ENCODE measurements at regions not wholly inside any gene's neighbourhood (a gene's known extent, or its start where the extent isn't known, plus 50 kb on each side); places are given as distances from the start of the nearest gene placed in this dataset.
"Not testable (repeated sequence)": the region's sequence is repeated elsewhere in the genome, so short reads cannot be mapped to it uniquely, and the experiment has no call there.

DNA sequence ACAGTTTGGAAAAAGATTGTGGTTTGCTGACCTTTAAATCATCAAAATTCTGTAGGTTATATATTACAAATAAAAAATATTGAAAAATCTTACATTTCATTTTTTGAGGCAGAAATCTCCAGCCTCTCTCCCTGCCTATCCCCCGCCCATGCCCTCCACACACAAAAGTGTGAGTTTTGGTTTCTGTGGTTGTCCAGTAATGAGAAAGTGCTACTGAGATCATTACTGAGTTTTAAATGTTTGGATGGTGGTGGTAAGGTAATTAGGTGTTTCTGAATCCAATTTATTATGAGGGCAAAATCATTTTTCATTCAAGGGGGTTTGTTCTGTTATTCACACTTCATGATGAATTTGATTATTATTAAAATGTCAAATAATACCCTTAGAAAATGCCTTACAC lies 448.0 kb upstream of the SLC10A2 start:
- Mint-ChIP-seq H3K36me3 (no peaks in the 10 kb centered on the region), H3K4me1 (no peaks in the 10 kb centered on the region), H3K9me3 (no peaks in the 10 kb centered on the region), H3K27me3 (no peaks in the 10 kb centered on the region), H3K27ac (no peak overlapping the region), H3K4me3 (no peak overlapping the region)
- ATAC-seq (replicated peaks) (no peak), DNase-seq (no peak)

DNA sequence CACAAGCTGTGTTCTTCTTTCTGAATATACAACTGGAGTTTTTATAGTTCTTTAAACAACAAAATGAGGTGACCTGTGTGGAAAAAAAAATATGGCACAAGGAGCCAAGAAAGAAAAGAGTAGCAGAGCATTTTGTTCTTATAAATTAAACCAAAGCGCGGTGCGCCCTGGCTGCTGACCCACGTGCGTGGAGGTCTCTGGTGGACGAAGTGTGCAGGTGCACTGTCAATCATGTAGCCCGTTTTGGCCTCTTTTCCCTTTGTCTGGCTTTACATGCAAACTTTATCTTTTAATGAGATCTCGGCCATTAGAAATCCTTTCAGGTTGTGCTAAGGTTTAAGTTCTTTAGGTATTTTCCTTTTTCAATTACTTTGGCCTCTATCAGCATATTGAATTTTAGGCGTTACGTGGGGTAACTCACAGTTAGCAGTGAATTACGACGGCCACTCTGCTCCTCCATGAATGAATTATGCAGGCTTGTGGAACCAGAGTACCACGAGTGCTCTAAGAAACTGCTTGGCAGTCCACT lies 443.9 kb upstream of the SLC10A2 start:
- no peak overlapping the region for H3K27ac Mint-ChIP-seq
- ATAC-seq (replicated peaks) = no peak
- no peaks in the 10 kb centered on the region for H3K36me3 Mint-ChIP-seq
- no peak overlapping the region for H3K4me3 Mint-ChIP-seq
- H3K9me3 Mint-ChIP-seq = peaks cover 3 to 4% of the 10 kb centered on the region in 2 donors
- no peaks in the 10 kb centered on the region for H3K4me1 Mint-ChIP-seq
- DNase-seq = no peak
- no peaks in the 10 kb centered on the region for H3K27me3 Mint-ChIP-seq

DNA sequence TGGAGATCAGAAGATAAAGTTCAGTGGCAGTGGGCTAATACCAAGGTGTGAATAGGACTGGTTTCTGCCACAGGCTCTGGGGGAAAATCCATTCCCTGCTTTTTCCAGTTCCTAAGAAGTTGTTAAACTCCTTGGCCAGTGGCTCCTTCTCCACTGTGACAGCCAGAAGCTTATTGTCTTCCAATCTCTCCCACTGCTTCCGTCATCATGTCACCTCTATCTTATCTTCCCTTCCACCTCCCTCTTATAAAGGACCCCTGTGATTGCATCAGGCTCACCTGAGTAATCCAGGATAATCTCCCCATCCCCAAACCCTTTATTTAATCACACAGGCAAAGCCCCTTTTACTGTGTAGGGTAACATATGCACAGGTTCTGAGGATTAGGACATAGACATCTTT lies 431.2 kb upstream of the SLC10A2 start:
- Mint-ChIP-seq H3K4me3 (no peak overlapping the region), H3K4me1 (peaks cover 0 to 2% of the 10 kb centered on the region in 2 donors), H3K9me3 (peaks cover 3 to 8% of the 10 kb centered on the region in 2 donors), H3K27ac (no peak overlapping the region), H3K27me3 (no peaks in the 10 kb centered on the region), H3K36me3 (no peaks in the 10 kb centered on the region)
- peak in 1 of 2 donors; percentile 16 for ATAC-seq (replicated peaks)
- DNase-seq = no peak

- peaks cover 0 to 1% of the 10 kb centered on the region in 2 donors for H3K9me3 Mint-ChIP-seq
- DNase-seq = no peak
- no peak overlapping the region for H3K27ac Mint-ChIP-seq
- H3K4me3 Mint-ChIP-seq = no peak overlapping the region
- no peaks in the 10 kb centered on the region for H3K27me3 Mint-ChIP-seq
- H3K4me1 Mint-ChIP-seq = no peaks in the 10 kb centered on the region
- H3K36me3 Mint-ChIP-seq = no peaks in the 10 kb centered on the region
- ATAC-seq (replicated peaks) = no peak
These were observed 421.6 kb upstream of the SLC10A2 start for GRCh38 chr13:103487841-103488240.

- ATAC-seq (replicated peaks) (no peak), DNase-seq (no peak)
- H3K27ac Mint-ChIP-seq = no peak overlapping the region
- H3K4me1 Mint-ChIP-seq = no peaks in the 10 kb centered on the region
- no peak overlapping the region for H3K4me3 Mint-ChIP-seq
- peaks cover 1 to 4% of the 10 kb centered on the region in 2 donors for H3K9me3 Mint-ChIP-seq
- H3K36me3 Mint-ChIP-seq = no peaks in the 10 kb centered on the region
- H3K27me3 Mint-ChIP-seq = no peaks in the 10 kb centered on the region
These were observed 406.9 kb upstream of the SLC10A2 start for GRCh38 chr13:103473081-103473480.

- DNase-seq (no peak), ATAC-seq (replicated peaks) (no peak)
- H3K27me3 Mint-ChIP-seq = no peaks in the 10 kb centered on the region
- H3K4me3 Mint-ChIP-seq = no peak overlapping the region
- H3K4me1 Mint-ChIP-seq = no peaks in the 10 kb centered on the region
- peaks cover 0 to under 1% of the 10 kb centered on the region in 2 donors for H3K9me3 Mint-ChIP-seq
- no peaks in the 10 kb centered on the region for H3K36me3 Mint-ChIP-seq
- no peak overlapping the region for H3K27ac Mint-ChIP-seq
These were observed 405.7 kb upstream of the SLC10A2 start for GRCh38 chr13:103471896-103472295.

GRCh38 chr13:103469771-103470170 lies 403.6 kb upstream of the SLC10A2 start:
- H3K4me1 Mint-ChIP-seq = no peaks in the 10 kb centered on the region

DNA sequence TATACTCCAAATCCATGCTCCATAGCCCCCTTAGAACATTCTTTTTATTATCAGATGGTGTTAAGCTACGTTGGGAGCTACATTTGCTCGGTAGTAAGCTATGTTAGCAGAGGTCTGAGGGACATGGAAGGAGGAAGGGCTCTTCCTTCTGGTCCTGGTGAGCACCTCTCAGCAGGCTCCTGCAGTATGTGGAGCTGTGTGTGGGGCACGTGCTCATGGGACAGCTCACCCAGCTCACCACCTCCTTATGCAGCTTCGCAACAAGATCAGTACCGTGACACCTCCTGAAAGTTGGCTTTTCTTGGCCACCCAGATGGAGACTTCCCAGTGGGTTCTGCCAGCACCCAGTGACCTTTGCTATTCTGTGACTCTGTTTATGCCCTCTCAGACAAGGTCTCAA lies 400.5 kb upstream of the SLC10A2 start:
- peak in 1 of 2 donors; percentile 34 for ATAC-seq (replicated peaks)
- no peak overlapping the region for H3K4me3 Mint-ChIP-seq
- no peaks in the 10 kb centered on the region for H3K36me3 Mint-ChIP-seq
- DNase-seq = no peak
- no peaks in the 10 kb centered on the region for H3K4me1 Mint-ChIP-seq
- H3K9me3 Mint-ChIP-seq = peaks cover 0 to 4% of the 10 kb centered on the region in 2 donors
- H3K27me3 Mint-ChIP-seq = no peaks in the 10 kb centered on the region
- H3K27ac Mint-ChIP-seq = no peak overlapping the region

More at GRCh38 chr13:103469771-103470170, 403.6 kb upstream of the SLC10A2 start:
- Mint-ChIP-seq H3K27ac (no peak overlapping the region), H3K9me3 (peaks cover 0 to 2% of the 10 kb centered on the region in 2 donors), H3K27me3 (no peaks in the 10 kb centered on the region), H3K36me3 (no peaks in the 10 kb centered on the region), H3K4me3 (no peak overlapping the region)
- ATAC-seq (replicated peaks) = no peak
- DNase-seq = no peak

DNA sequence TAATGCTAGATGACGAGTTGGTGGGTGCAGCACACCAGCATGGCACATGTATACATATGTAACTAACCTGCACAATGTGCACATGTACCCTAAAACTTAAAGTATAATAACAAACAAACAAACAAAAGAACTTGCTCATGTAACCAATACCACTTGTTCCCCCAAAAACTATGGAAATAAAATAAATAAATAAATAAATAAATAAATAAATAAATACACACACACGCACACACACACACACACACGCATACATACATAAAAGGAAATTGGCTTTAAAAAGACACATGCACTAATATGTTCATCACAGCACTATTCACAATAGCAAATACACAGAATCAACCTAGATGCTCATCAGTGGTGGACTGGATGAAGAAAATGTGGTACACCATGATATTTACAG lies 394.0 kb upstream of the SLC10A2 start:
- H3K9me3 Mint-ChIP-seq; H3K4me1 Mint-ChIP-seq; ATAC-seq (replicated peaks); H3K4me3 Mint-ChIP-seq; DNase-seq; H3K27ac Mint-ChIP-seq; H3K27me3 Mint-ChIP-seq; H3K36me3 Mint-ChIP-seq: not testable (repeated sequence)

GRCh38 chr13:103457050-103457449 lies 390.8 kb upstream of the SLC10A2 start:
- DNase-seq; H3K27me3 Mint-ChIP-seq; H3K27ac Mint-ChIP-seq; H3K4me3 Mint-ChIP-seq; H3K36me3 Mint-ChIP-seq; H3K4me1 Mint-ChIP-seq; ATAC-seq (replicated peaks); H3K9me3 Mint-ChIP-seq: not testable (repeated sequence)

DNA sequence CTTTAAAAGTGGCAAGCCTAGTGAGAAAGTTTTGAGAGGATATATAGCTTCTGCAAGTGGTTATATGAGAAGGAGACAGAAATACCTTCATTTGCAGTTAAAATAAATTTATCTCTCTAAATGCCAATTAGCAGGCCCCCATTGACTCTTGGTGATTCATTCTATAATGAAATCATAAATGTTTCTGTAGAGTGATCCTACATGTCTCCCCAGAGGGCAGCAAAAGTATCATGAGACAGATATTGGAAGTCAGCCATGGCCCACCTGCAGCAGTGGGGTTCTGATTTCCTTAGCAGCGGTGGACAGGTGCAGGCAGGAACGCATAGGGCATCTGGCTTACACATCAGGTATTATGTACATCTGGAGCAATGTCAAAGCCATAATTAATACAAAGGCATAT lies 385.4 kb upstream of the SLC10A2 start:
- H3K4me3 Mint-ChIP-seq = no peak overlapping the region
- ATAC-seq (replicated peaks) (no peak), DNase-seq (no peak)
- no peaks in the 10 kb centered on the region for H3K36me3 Mint-ChIP-seq
- H3K27ac Mint-ChIP-seq = no peak overlapping the region
- no peaks in the 10 kb centered on the region for H3K4me1 Mint-ChIP-seq
- H3K9me3 Mint-ChIP-seq = no peaks in the 10 kb centered on the region
- H3K27me3 Mint-ChIP-seq = no peaks in the 10 kb centered on the region

GRCh38 chr13:103443604-103444003 lies 377.4 kb upstream of the SLC10A2 start:
- H3K4me1 Mint-ChIP-seq = no peaks in the 10 kb centered on the region
- ATAC-seq (replicated peaks) (no peak), DNase-seq (no peak)
- H3K9me3 Mint-ChIP-seq = peaks cover 0 to 5% of the 10 kb centered on the region in 2 donors
- H3K4me3 Mint-ChIP-seq = no peak overlapping the region
- no peaks in the 10 kb centered on the region for H3K36me3 Mint-ChIP-seq
- no peak overlapping the region for H3K27ac Mint-ChIP-seq
- H3K27me3 Mint-ChIP-seq = no peaks in the 10 kb centered on the region

- Mint-ChIP-seq H3K9me3 (no peaks in the 10 kb centered on the region), H3K4me3 (no peak overlapping the region), H3K27ac (no peak overlapping the region), H3K36me3 (no peaks in the 10 kb centered on the region), H3K4me1 (no peaks in the 10 kb centered on the region), H3K27me3 (no peaks in the 10 kb centered on the region)
- no peak for DNase-seq
- ATAC-seq (replicated peaks) = no peak
These were observed 371.4 kb upstream of the SLC10A2 start for GRCh38 chr13:103437651-103438050.

- no peak overlapping the region for H3K27ac Mint-ChIP-seq
- no peaks in the 10 kb centered on the region for H3K4me1 Mint-ChIP-seq
- no peaks in the 10 kb centered on the region for H3K27me3 Mint-ChIP-seq
- no peaks in the 10 kb centered on the region for H3K9me3 Mint-ChIP-seq
- H3K4me3 Mint-ChIP-seq = no peak overlapping the region
- DNase-seq = no peak
- no peak for ATAC-seq (replicated peaks)
- H3K36me3 Mint-ChIP-seq = no peaks in the 10 kb centered on the region
These were observed 369.9 kb upstream of the SLC10A2 start for GRCh38 chr13:103436057-103436654.

DNA sequence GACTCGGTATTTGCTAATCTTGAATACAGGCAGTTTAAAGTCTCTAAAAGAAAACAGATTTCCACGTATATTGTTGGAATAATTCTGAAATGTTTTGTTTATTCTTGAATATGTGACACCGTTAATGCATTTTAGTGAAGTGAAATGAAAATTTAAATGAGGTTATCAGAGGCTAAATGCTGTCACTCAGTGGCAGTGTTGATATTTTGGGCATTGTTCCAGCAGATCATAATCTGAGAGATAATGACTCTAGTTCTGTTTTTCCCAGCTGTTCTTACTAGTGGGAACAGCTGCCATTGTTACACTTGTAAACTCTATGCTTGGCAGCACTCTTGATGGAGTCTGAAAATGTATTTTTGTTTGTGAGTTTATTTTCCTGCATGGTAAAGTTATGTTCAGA lies 365.6 kb upstream of the SLC10A2 start:
- ATAC-seq (replicated peaks) = no peak
- H3K9me3 Mint-ChIP-seq = peaks cover 4 to 5% of the 10 kb centered on the region in 2 donors

More for the DNA sequence above, 365.6 kb upstream of the SLC10A2 start:
- Mint-ChIP-seq H3K27ac (no peak overlapping the region), H3K4me1 (no peaks in the 10 kb centered on the region), H3K27me3 (no peaks in the 10 kb centered on the region), H3K36me3 (no peaks in the 10 kb centered on the region), H3K4me3 (no peak overlapping the region)
- no peak for DNase-seq
